Epithelial cell of proximal tubule (primary cell): ENCODE measurements at regions not wholly inside any gene's neighbourhood (a gene's known extent, or its start where the extent isn't known, plus 50 kb on each side); places are given as distances from the start of the nearest gene placed in this dataset.

Source experiments
- DNase-seq: peaks from one replicate; pipeline ENCODE4 v3.0.0-alpha.2; 2011; ENCODE audit warnings: low read depth
- H3K4me3 ChIP-seq: 2 replicates; pipeline ENCODE4 v1.5.1; 2011; ENCODE audit warnings: low read depth, mild to moderate bottlenecking, low read length
- TF ChIP-seq, protein P1 (sequence below): conservative IDR thresholded peaks from 2 replicates; pipeline ENCODE4 v1.5.1; 2012; ENCODE audit warnings: low read depth, mild to moderate bottlenecking, low read length

DNA sequence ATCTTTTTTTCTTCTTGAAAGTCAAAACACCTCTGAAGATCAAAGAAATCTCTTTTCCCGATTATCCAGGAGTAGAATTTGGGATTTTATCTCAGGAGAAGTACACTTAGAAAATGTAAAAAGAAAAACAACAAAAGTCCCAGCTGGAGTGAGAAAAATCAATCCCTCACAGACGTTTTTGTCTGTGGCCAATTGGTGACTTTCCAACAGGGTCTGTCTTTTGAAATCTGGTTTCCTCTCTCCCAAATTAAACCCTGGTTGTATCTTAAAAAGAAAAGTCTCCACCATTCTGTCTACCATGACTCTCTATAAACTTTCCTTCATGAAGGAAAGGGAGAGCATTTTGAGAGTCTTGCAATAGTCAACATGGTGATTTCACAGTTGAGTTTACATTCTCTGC is 88.1 kb downstream of the DACT1 start:
- TF ChIP-seq, protein P1, sequence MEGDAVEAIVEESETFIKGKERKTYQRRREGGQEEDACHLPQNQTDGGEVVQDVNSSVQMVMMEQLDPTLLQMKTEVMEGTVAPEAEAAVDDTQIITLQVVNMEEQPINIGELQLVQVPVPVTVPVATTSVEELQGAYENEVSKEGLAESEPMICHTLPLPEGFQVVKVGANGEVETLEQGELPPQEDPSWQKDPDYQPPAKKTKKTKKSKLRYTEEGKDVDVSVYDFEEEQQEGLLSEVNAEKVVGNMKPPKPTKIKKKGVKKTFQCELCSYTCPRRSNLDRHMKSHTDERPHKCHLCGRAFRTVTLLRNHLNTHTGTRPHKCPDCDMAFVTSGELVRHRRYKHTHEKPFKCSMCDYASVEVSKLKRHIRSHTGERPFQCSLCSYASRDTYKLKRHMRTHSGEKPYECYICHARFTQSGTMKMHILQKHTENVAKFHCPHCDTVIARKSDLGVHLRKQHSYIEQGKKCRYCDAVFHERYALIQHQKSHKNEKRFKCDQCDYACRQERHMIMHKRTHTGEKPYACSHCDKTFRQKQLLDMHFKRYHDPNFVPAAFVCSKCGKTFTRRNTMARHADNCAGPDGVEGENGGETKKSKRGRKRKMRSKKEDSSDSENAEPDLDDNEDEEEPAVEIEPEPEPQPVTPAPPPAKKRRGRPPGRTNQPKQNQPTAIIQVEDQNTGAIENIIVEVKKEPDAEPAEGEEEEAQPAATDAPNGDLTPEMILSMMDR, result no peak
- DNase-seq, result no peak
- H3K4me3 ChIP-seq, result no peak overlapping the region

DNA sequence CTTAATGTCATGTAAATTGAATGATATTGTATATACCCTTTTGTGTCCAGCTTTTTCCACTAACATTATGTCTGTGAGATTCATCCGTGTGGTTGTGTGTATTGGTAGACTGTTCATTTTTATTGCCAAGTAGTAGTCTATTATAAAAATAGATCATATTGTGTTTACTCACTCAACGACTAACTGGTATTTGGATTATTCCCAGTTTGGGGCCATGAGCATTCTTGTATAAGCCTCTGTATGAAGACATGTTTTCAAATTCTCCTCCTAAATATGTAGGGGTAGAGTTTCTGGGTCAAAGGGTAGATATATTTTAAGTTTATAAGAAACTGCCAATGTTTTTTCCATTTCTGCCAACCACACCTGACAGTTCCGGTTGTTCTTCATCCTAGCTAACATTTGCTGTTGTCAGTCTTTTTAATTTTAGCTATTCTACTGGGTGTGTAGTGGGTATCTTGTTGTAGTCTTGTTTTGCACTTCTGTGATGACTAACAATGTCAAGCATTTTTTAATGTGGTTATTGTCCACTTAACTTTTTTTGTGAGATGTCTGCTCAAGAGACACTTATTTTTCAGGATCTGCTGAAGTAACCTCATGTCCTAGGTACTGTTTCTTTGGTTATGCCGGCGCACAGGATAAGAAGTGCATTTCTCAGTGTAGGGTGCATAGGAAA is 93.2 kb downstream of the DACT1 start:
- no peak overlapping the region for H3K4me3 ChIP-seq
- no peak for DNase-seq
- TF ChIP-seq, protein P1, result no peak

DNA sequence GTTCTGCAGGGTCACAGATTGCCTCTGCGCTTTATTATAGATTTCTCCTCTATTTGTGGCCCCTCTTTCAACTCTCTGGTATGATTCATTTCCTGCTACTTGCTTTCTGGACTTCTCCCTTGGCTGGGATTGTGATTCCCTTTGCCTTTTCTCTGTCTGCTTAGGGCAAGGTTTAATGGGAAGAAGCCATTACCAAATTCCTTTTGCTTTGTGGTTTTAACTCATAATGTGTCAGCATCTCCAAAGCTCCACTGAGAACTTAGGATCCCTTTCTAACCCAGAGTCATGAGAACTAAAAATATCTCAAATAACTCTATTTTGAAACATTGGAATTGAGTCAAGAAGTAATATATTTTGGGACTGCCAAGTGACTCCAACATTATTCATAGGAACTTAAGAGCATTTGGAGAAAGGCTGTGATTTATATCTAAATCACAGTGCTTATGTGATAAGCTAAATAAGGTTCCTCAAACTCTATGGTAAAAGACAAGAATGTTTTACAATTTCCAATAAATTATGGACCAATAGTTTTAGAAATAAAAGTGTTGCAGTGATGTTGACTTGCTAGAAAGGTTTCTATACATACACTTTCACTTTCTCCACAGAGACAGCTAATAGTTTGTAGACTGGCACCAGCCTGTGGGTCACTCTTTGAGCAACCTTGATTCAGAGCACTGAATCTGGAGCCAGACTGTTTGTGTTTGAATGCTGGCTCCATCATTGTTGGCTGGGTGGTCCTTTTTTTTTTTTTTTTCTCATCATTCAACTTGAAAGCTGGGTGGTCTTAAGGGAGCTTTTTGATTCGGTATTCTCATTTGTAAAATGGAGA is 93.9 kb downstream of the DACT1 start:
- H3K4me3 ChIP-seq, result no peak overlapping the region
- peak; percentile 96 for DNase-seq
- TF ChIP-seq, protein P1, result no peak

DNA sequence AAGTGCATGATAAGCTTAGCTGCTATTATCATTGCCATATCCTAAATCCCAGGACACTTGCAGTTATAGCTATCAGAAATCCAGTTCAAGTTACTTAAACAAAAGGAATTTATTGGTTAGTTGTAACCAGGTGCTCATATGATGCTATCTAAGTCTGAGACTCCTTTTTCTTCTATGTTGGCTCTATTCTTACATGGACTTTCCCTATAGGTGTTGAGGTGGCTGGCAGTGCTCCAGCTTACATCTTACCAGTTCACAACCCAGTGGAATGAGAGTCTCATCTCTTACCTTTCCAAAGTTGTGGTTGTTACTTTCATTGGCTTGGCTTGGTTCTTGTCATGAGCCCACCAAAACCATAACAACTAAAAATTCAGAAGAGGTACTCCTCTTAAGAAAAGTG is 94.6 kb downstream of the DACT1 start:
- TF ChIP-seq, protein P1, result no peak
- no peak for DNase-seq
- no peak overlapping the region for H3K4me3 ChIP-seq

DNA sequence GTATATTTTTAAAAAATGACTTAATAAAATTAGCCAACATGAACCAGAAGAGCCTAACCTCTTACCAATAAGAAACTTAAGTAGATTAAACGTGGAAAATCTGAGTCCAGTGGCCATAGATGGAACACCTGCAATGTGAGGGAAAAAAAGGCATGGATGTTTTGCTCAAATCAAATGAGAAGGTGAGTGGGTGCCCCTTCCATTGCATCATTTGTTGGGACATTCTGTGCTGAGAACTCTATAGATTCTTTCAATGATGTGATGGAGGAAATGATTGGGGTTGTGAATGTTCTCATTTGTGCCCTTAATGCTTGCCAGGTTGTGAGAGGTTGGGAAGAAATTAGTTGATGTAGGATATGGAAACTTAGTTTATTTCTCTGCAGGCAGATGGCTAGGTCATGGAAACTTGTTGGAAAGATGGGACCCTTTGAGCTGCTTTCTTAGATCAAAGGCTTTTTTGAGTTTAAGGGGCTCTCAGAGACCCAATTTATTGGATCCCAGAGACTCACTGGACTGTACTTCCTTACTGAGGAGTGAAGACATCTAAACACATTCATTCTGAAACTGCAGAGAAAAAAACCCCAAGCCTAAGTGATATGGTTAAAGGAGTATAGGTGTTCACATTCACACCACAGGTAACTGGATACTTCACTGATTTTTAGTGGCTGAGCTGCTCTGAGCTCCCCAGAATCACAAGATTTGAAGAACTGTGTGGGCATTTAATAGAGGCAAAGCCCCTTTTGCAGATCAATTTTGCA is 95.9 kb downstream of the DACT1 start:
- no peak for DNase-seq
- TF ChIP-seq, protein P1, result no peak
- no peak overlapping the region for H3K4me3 ChIP-seq

DNA sequence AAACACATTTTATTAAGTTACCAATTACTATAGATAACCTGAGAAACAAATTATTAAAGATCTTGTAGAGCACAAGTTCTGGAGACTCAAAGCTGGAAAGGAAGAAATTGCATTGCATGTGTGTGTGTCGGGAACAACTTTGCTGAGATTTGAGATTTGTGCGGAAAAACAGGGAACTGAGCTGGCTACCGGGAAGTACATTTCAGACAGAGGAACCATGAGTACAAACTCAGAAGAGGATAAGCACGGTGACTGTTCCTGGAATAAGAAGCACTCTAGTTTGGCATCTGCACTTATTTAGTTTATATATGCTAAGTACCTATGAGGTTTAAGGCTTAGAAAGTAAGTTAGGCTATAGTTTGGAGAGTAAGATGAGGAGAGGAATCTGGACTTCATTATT is 97.8 kb downstream of the DACT1 start:
- no peak overlapping the region for H3K4me3 ChIP-seq
- TF ChIP-seq, protein P1, result no peak
- DNase-seq, result no peak
